IMR-90 (cell line): ENCODE measurements at regions not wholly inside any gene's neighbourhood (a gene's known extent, or its start where the extent isn't known, plus 50 kb on each side); places are given as distances from the start of the nearest gene placed in this dataset.

ENCODE experiments used
- BHLHE40 ChIP-seq: fragments of 150-350 bp; IDR thresholded peaks from 2 replicates; pipeline ENCODE4 v1.6.1; 2016; ENCODE audit warnings: mild to moderate bottlenecking, low read depth, low read length
- CEBPB ChIP-seq: IDR thresholded peaks from 2 replicates; pipeline ENCODE4 v1.6.1; 2012; ENCODE audit warnings: low read depth, low read length, improper control_type of control experiment
- FOS ChIP-seq: fragments of 150-350 bp; IDR thresholded peaks from 2 replicates; pipeline ENCODE4 v1.6.1; 2016; ENCODE audit warnings: low read depth, low read length
- MAFK ChIP-seq: IDR thresholded peaks from 2 replicates; pipeline ENCODE4 v1.6.1; 2012; ENCODE audit warnings: low read depth, low read length, improper control_type of control experiment
- MXI1 ChIP-seq: IDR thresholded peaks from 2 replicates; pipeline ENCODE4 v1.6.1; 2012; ENCODE audit warnings: low read depth, mild to moderate bottlenecking, low read length, moderate library complexity, borderline replicate concordance
- POLR2A ChIP-seq: IDR thresholded peaks from 2 replicates; pipeline ENCODE4 v1.6.1; 2012; ENCODE audit warnings: mild to moderate bottlenecking, low read depth, low read length
- RAD21 ChIP-seq: IDR thresholded peaks from 2 replicates; pipeline ENCODE4 v1.6.1; 2012; ENCODE audit warnings: low read length, improper control_type of control experiment
- RCOR1 ChIP-seq: IDR thresholded peaks from 2 replicates; pipeline ENCODE4 v1.6.1; 2012; ENCODE audit warnings: mild to moderate bottlenecking, low read length, improper control_type of control experiment; ENCODE audit not compliant: insufficient replicate concordance
- RFX5 ChIP-seq: IDR thresholded peaks from 2 replicates; pipeline ENCODE4 v1.8.0; 2012; ENCODE audit warnings: low read depth, mild to moderate bottlenecking, low read length, moderate library complexity
- SMC3 ChIP-seq: fragments of 150-350 bp; IDR thresholded peaks from 2 replicates; pipeline ENCODE4 v1.6.1; 2016; ENCODE audit warnings: low read depth, mild to moderate bottlenecking, antibody characterized with exemption, low read length, moderate library complexity
- TF ChIP-seq, protein P1 (sequence below): conservative IDR thresholded peaks from 2 replicates; pipeline ENCODE4 v1.5.1; 2012; ENCODE audit warnings: mild to moderate bottlenecking, low read depth, low read length, improper control_type of control experiment
- TF ChIP-seq, protein P2 (sequence below): fragments of 150-350 bp; IDR thresholded peaks from 2 replicates; pipeline ENCODE4 v1.6.1; 2016; ENCODE audit warnings: low read depth, mild to moderate bottlenecking, low read length, moderate library complexity, borderline replicate concordance

- TF ChIP-seq, protein P1, sequence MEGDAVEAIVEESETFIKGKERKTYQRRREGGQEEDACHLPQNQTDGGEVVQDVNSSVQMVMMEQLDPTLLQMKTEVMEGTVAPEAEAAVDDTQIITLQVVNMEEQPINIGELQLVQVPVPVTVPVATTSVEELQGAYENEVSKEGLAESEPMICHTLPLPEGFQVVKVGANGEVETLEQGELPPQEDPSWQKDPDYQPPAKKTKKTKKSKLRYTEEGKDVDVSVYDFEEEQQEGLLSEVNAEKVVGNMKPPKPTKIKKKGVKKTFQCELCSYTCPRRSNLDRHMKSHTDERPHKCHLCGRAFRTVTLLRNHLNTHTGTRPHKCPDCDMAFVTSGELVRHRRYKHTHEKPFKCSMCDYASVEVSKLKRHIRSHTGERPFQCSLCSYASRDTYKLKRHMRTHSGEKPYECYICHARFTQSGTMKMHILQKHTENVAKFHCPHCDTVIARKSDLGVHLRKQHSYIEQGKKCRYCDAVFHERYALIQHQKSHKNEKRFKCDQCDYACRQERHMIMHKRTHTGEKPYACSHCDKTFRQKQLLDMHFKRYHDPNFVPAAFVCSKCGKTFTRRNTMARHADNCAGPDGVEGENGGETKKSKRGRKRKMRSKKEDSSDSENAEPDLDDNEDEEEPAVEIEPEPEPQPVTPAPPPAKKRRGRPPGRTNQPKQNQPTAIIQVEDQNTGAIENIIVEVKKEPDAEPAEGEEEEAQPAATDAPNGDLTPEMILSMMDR = no peak
- no peak for TF ChIP-seq MXI1
- no peak for TF ChIP-seq CEBPB
- no peak for TF ChIP-seq POLR2A
- no peak for TF ChIP-seq RCOR1
- TF ChIP-seq BHLHE40 = no peak
- TF ChIP-seq RFX5 = no peak
- no peak for TF ChIP-seq RAD21
- TF ChIP-seq MAFK = no peak
- TF ChIP-seq FOS = no peak
- TF ChIP-seq, protein P2, sequence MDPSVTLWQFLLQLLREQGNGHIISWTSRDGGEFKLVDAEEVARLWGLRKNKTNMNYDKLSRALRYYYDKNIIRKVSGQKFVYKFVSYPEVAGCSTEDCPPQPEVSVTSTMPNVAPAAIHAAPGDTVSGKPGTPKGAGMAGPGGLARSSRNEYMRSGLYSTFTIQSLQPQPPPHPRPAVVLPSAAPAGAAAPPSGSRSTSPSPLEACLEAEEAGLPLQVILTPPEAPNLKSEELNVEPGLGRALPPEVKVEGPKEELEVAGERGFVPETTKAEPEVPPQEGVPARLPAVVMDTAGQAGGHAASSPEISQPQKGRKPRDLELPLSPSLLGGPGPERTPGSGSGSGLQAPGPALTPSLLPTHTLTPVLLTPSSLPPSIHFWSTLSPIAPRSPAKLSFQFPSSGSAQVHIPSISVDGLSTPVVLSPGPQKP = no peak
- no peak for TF ChIP-seq SMC3
These were observed 162.7 kb upstream of the CNOT2 start for GRCh38 chr12:70080566-70080965.
